GM12875 (cell line): ENCODE measurements at regions not wholly inside any gene's neighbourhood (a gene's known extent, or its start where the extent isn't known, plus 50 kb on each side); places are given as distances from the start of the nearest gene placed in this dataset.

Source experiments
- H3K4me3 ChIP-seq: one replicate; pipeline ENCODE4 v1.5.1; 2011; ENCODE audit warnings: low read depth, low read length, control low read depth
- TF ChIP-seq, protein P1 (sequence below): IDR thresholded peaks from 2 replicates; pipeline ENCODE4 v1.5.1; 2011; ENCODE audit warnings: low read depth, mild to moderate bottlenecking, control low read depth, inconsistent platforms, low read length, moderate library complexity, borderline replicate concordance; ENCODE audit not compliant: insufficient read depth

DNA sequence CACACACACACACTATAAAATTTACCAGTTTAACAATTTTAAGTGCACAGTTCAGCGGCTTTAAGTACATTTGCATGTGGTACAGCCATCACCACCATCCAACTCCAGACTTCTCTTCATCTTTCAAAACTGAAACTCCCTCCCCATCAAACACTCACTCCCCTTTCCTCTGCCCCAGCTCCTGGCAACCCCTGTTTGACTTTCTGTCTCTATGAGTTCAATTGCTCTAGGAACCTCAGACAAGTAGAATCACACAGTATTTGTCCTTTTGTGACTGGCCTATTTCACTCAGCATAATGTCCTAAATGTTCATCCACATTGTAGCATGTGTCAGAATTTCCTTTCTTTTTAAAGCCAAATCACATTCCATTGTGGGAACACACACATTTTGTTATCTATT, 302.8 kb upstream of the FOXQ1 start:
- TF ChIP-seq, protein P1, sequence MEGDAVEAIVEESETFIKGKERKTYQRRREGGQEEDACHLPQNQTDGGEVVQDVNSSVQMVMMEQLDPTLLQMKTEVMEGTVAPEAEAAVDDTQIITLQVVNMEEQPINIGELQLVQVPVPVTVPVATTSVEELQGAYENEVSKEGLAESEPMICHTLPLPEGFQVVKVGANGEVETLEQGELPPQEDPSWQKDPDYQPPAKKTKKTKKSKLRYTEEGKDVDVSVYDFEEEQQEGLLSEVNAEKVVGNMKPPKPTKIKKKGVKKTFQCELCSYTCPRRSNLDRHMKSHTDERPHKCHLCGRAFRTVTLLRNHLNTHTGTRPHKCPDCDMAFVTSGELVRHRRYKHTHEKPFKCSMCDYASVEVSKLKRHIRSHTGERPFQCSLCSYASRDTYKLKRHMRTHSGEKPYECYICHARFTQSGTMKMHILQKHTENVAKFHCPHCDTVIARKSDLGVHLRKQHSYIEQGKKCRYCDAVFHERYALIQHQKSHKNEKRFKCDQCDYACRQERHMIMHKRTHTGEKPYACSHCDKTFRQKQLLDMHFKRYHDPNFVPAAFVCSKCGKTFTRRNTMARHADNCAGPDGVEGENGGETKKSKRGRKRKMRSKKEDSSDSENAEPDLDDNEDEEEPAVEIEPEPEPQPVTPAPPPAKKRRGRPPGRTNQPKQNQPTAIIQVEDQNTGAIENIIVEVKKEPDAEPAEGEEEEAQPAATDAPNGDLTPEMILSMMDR: no peak
- no peak overlapping the region for H3K4me3 ChIP-seq

DNA sequence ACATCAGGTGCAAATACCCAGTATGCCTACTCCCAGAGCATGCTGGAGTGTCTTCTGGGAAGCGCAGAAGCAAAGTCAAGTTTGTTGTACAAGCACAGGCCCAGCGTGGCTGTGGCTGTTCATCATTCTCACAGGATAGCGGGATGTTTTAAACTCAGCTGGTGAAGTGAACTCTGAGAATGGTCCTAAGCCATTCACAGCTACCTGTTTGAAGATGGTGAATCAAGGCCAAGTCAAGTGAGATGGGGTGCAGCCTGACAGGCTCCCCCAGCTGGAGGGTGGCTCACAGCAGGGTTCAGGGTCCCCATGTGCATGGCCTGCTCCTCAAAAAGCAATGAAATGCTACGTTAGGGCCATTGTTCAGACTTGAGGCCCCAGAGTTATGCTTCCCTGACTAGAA, 304.7 kb upstream of the FOXQ1 start:
- H3K4me3 ChIP-seq: no peak overlapping the region
- TF ChIP-seq, protein P1: no peak

DNA sequence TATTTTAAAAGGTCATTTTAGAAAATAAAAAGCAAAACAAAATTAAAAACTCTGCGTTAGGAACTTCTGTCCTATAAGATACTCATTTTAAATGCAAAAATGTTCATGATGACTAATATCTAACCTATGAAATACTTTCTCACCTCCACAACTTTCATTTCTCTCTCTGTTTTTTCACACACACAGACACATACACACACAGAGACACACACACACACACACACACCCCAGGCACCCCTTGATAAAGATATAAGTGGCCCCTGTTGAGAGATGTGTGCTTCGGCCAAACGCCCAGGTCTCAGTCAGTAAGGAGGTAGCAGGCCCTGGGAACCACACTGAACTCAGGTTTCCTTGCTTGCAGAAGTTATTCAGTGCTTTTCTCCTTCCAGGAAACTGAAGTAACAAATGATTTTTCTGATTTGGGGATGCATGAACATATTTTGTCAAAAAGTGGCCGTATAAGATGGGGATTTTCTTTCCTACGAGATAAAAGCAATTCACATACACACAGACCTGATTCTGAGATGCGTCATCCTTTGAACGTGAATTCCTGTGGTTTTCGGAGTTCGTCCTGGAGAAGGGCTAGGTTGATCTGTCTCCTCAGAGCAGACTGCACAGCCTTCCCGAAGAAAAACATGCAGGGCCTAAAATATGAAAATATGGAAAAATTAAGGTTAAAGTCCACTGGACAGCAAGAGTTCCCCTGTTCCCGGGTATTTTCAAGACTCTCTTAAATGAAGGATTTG, 306.8 kb upstream of the FOXQ1 start:
- no peak overlapping the region for H3K4me3 ChIP-seq
- TF ChIP-seq, protein P1: no peak

DNA sequence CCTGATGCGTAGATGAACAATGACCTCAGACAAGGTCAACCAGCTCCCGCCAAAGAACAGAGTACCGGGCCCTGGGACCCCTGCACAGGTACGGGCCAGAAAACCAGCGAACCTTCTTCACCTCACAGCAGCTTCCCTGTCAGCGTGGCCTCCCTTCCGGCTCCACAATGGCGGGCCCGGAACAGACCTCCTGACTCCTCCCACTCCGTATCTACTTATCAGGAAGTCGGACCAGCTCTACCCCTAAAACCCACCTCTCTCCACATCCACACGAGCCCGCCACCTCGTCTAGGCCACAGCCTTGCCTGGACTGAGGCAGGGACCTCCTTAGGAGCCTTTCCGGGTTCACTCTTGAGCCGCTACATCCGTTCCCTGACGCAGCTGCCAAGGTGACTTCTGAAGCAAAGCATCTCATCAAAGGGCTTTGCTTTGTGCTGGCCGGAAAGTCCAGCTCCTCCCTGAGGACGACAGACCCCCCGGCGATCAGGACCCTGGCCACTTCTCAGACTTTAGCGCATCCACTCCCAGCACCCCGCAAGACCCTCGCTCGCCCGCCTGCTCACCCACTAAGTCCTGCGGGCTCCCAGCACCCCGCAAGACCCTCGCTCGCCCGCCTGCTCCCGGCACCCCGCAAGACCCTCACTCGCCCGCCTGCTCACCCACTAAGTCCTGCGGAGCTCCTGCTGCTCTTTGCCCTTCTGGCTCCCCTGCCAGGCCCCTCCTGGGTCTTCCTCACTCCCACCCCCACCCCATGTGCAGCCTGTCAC, 308.3 kb upstream of the FOXQ1 start:
- TF ChIP-seq, protein P1: no peak
- H3K4me3 ChIP-seq: no peak overlapping the region

DNA sequence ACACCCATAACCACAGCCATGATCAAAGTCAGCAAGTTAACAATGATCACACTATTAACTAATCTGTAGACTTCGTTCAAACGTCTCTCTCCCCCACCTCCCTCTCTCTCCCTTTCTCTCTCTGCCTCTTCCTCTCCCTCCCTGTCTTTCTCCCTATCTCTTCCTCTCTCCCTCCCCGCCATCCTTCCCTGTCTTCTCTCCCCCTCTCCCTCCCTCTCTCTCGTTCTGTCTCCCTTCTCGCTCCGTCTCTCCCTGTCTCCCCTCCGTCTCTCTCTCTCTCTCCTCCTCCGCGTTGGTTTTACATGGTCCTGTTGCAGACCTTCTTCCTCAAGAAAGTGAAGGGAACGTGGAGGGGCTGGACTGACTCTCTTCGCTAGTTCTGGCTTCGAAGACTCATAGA, 308.9 kb upstream of the FOXQ1 start:
- TF ChIP-seq, protein P1: no peak
- no peak overlapping the region for H3K4me3 ChIP-seq

DNA sequence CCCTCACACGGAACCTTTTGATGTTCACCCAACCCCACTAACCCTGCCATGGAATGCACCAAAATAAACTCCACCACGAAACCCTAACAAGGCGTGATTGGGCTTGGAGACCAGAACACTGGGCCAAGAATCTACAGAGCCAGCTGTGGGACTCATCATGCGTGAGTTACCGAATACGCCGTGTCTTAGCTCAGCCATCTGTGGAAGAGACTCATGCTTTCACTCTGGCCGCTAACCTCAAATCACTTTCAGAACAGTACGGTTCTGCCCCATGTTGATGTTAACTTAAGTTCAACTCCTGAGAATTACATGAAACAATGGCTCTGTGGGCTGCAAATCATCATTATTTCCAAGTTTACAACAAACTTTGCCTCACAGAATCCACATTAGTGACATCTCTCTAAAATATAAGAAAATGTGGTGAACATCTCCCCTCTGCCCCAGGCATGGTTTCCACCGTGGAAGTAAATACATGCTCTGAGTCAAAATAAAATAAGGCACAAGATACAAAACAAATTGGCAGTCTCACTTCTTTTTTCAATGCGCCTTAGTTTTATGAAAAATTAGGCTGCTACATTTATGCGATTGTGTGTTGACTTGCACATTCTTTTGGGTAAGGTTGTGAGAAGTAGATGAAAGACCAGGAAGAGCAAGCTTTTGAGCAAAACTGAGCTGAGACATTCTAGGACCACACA, 308.9 kb upstream of the EXOC2 start:
- TF ChIP-seq, protein P1: no peak
- no peak overlapping the region for H3K4me3 ChIP-seq
